Sigmoid colon (tissue), 6 donors: ENCODE measurements at regions not wholly inside any gene's neighbourhood (a gene's known extent, or its start where the extent isn't known, plus 50 kb on each side); places are given as distances from the start of the nearest gene placed in this dataset.

Experiments used
- DNase-seq: peaks from one replicate; pipeline ENCODE4 v3.0.0-alpha.2; 2019
- H3K27ac ChIP-seq, 4 donors: fragments of 200-600 bp; sonication (generic); one replicate each; pipeline ENCODE4 v1.5.1; 2016 to 2019; ENCODE audit warnings: mild to moderate bottlenecking in 1 of 4
- H3K27me3 ChIP-seq, 3 donors: fragments of 200-600 bp; sonication (generic); one replicate each; pipeline ENCODE4 v1.5.1; 2019; ENCODE audit warnings: mild to moderate bottlenecking in 1 of 3
- H3K36me3 ChIP-seq, 4 donors: fragments of 200-600 bp; sonication (generic); one replicate each; pipeline ENCODE4 v1.5.1; 2016 to 2019
- H3K4me1 ChIP-seq, 4 donors: fragments of 200-600 bp; sonication (generic); one replicate each; pipeline ENCODE4 v1.5.1; 2017 to 2019
- H3K4me3 ChIP-seq, 4 donors: fragments of 200-600 bp; sonication (generic); one replicate each; pipeline ENCODE4 v1.5.1; 2017 to 2019; ENCODE audit warnings: mild to moderate bottlenecking in 2 of 4, moderate library complexity in 1 of 4
- H3K9me3 ChIP-seq, 4 donors: fragments of 200-600 bp in 3 of 4; sonication (generic) in 3 of 4; one replicate each; pipeline versions ENCODE4 v1.5.1 to v1.6.1; 2013 to 2019
- CTCF ChIP-seq, 4 experiments: fragments of 450-650 bp in 3 of 4; fragments of 200-600 bp in 1 of 4; IDR thresholded peaks; one replicate each; pipeline ENCODE4 v1.5.1; 2016 to 2019; ENCODE audit warnings: antibody characterized with exemption in 4 of 4, mild to moderate bottlenecking in 3 of 4, moderate library complexity in 2 of 4
- EP300 ChIP-seq, 4 donors: sonication (generic); formaldehyde crosslinking; IDR thresholded peaks; one replicate each; pipeline ENCODE4 v1.6.1; 2017; ENCODE audit warnings: antibody characterized with exemption in 4 of 4
- POLR2A ChIP-seq, 2 donors: fragments of 450-650 bp; IDR thresholded peaks; one replicate each; pipeline ENCODE4 v1.6.1; 2016; ENCODE audit warnings: antibody characterized with exemption in 2 of 2, mild to moderate bottlenecking in 2 of 2, moderate library complexity in 2 of 2
- POLR2AphosphoS5 ChIP-seq, 4 donors: sonication (generic); formaldehyde crosslinking; IDR thresholded peaks; one replicate each; pipeline ENCODE4 v1.6.1; 2017; ENCODE audit warnings: antibody characterized with exemption in 4 of 4
- WGBS, 2 donors: extraction: QIAGEN DNeasy Blood & Tissue Kit; methylation state at CpG; one replicate each; pipeline ENCODE4 v1.1.7; 2013; 5-methylcytosine and 5-hydroxymethylcytosine counted together
- intact Hi-C: fragments of 100-400 bp; cut with DNase I; formaldehyde crosslinking; loops from one replicate; pipeline ENCODE4 v1.15.1; 2023
- donor health status: healthy with polysubstance abuse.
- donor health status: healthy.

GRCh38 chr10:53153831-53154230 lies 381.2 kb upstream of the MBL2 start:
- Histone ChIP-seq H3K27me3 (no peaks in the 10 kb centered on the region), H3K9me3 (no peaks in the 10 kb centered on the region), H3K4me1 (no peaks in the 10 kb centered on the region), H3K36me3 (no peaks in the 10 kb centered on the region), H3K4me3 (no peak overlapping the region), H3K27ac (no peak overlapping the region)
- DNase-seq = no peak
- no peak for TF ChIP-seq EP300 (IDR thresholded peaks at IDR 0.05)
- no peak for TF ChIP-seq POLR2A (IDR thresholded peaks at IDR 0.05)
- TF ChIP-seq CTCF (IDR thresholded peaks at IDR 0.05) = no peak
- TF ChIP-seq POLR2AphosphoS5 (IDR thresholded peaks at IDR 0.05) = no peak
- 92 to 94% methylated on average over 1 of the region's 1 CpG for WGBS, 2 donors
- intact Hi-C loops = no loop called here

- Histone ChIP-seq H3K4me1 (no peaks in the 10 kb centered on the region), H3K27ac (no peak overlapping the region), H3K27me3 (no peaks in the 10 kb centered on the region), H3K36me3 (no peaks in the 10 kb centered on the region), H3K9me3 (no peaks in the 10 kb centered on the region), H3K4me3 (no peak overlapping the region)
- WGBS, 2 donors = 33 to 40% methylated on average over 1 of the region's 1 CpG
- intact Hi-C loops = no loop called here
- no peak for TF ChIP-seq CTCF (IDR thresholded peaks at IDR 0.05)
- no peak for DNase-seq
Measured at GRCh38 chr10:53140506-53140905, 367.9 kb upstream of the MBL2 start.

GRCh38 chr10:53135897-53136253 lies 363.3 kb upstream of the MBL2 start:
- Histone ChIP-seq H3K27ac (no peak overlapping the region), H3K4me1 (no peaks in the 10 kb centered on the region), H3K4me3 (no peak overlapping the region), H3K27me3 (no peaks in the 10 kb centered on the region), H3K36me3 (no peaks in the 10 kb centered on the region), H3K9me3 (no peaks in the 10 kb centered on the region)
- intact Hi-C loops = no loop called here
- 89% methylated on average over 2 of the region's 2 CpGs for WGBS, 2 donors
- DNase-seq = no peak
- TF ChIP-seq EP300 (IDR thresholded peaks at IDR 0.05) = no peak
- TF ChIP-seq POLR2AphosphoS5 (IDR thresholded peaks at IDR 0.05) = no peak
- no peak for TF ChIP-seq CTCF (IDR thresholded peaks at IDR 0.05)
- no peak for TF ChIP-seq POLR2A (IDR thresholded peaks at IDR 0.05)

GRCh38 chr10:53135213-53135896 lies 362.8 kb upstream of the MBL2 start:
- DNase-seq = no peak
- 60 to 79% methylated on average over 2 of the region's 2 CpGs for WGBS, 2 donors
- H3K4me3 ChIP-seq = no peak overlapping the region
- intact Hi-C loops = no loop called here
- H3K4me1 ChIP-seq = no peaks in the 10 kb centered on the region
- no peak for TF ChIP-seq POLR2A (IDR thresholded peaks at IDR 0.05)
- TF ChIP-seq EP300 (IDR thresholded peaks at IDR 0.05) = no peak
- no peak for TF ChIP-seq CTCF (IDR thresholded peaks at IDR 0.05)
- TF ChIP-seq POLR2AphosphoS5 (IDR thresholded peaks at IDR 0.05) = no peak
- H3K27ac ChIP-seq = no peak overlapping the region
- H3K36me3 ChIP-seq = no peaks in the 10 kb centered on the region
- H3K9me3 ChIP-seq = no peaks in the 10 kb centered on the region
- H3K27me3 ChIP-seq = no peaks in the 10 kb centered on the region

GRCh38 chr10:53134050-53134449 lies 361.5 kb upstream of the MBL2 start:
- intact Hi-C loops = no loop called here
- Histone ChIP-seq H3K4me3 (no peak overlapping the region), H3K9me3 (no peaks in the 10 kb centered on the region), H3K4me1 (no peaks in the 10 kb centered on the region), H3K27ac (no peak overlapping the region), H3K27me3 (no peaks in the 10 kb centered on the region), H3K36me3 (no peaks in the 10 kb centered on the region)
- DNase-seq = no peak
- 63 to 64% methylated on average over 4 of the region's 4 CpGs for WGBS, 2 donors
- no peak for TF ChIP-seq CTCF (IDR thresholded peaks at IDR 0.05)
- TF ChIP-seq POLR2AphosphoS5 (IDR thresholded peaks at IDR 0.05) = no peak
- no peak for TF ChIP-seq POLR2A (IDR thresholded peaks at IDR 0.05)
- no peak for TF ChIP-seq EP300 (IDR thresholded peaks at IDR 0.05)
